Stimulated activated naive B cell treated with anti-CD40 and anti-IgM and Interleukin-4, amounts not matched to agents 10 μg/mL and 1 μg/mL and 100 μg/mL, for 72 hours (primary cell): ENCODE measurements at regions not wholly inside any gene's neighbourhood (a gene's known extent, or its start where the extent isn't known, plus 50 kb on each side); places are given as distances from the start of the nearest gene placed in this dataset.

Source experiments
- ATAC-seq, 2 donors: fragments of 150-1000 bp; cut with Tn5 transposase; replicated peaks; 2 replicates each; pipeline ENCODE4 v1.10.0; 2021; ENCODE audit warnings: moderate library complexity in 1 of 2
- DNase-seq: peaks from one replicate; pipeline ENCODE4 v3.0.0; 2021
- H3K27ac Mint-ChIP-seq: one replicate; pipeline ENCODE4 v1.8.0; 2022; ENCODE audit warnings: mild to moderate bottlenecking, mixed read lengths
- H3K27me3 Mint-ChIP-seq, 2 donors: one replicate each; pipeline ENCODE4 v1.8.0; 2022; ENCODE audit warnings: mixed read lengths in 2 of 2
- H3K36me3 Mint-ChIP-seq, 2 donors: one replicate each; pipeline ENCODE4 v1.8.0; 2022; ENCODE audit warnings: mixed read lengths in 2 of 2, mild to moderate bottlenecking in 1 of 2
- H3K4me1 Mint-ChIP-seq, 2 donors: one replicate each; pipeline ENCODE4 v1.8.0; 2022; ENCODE audit warnings: mixed read lengths in 2 of 2, mild to moderate bottlenecking in 1 of 2
- H3K4me3 Mint-ChIP-seq, 2 donors: one replicate each; pipeline ENCODE4 v1.8.0; 2022; ENCODE audit warnings: mild to moderate bottlenecking in 2 of 2, mixed read lengths in 2 of 2, moderate library complexity in 1 of 2
- H3K9me3 Mint-ChIP-seq, 2 donors: one replicate each; pipeline ENCODE4 v1.8.0; 2022; ENCODE audit warnings: mixed read lengths in 2 of 2, mild to moderate bottlenecking in 1 of 2

GRCh38 chr1:9179463-9180110, 50.7 kb upstream of the GPR157 start:
- H3K9me3 Mint-ChIP-seq: peaks cover 3 to 5% of the 10 kb centered on the region in 2 donors
- H3K27ac Mint-ChIP-seq: no peak overlapping the region
- H3K4me3 Mint-ChIP-seq: no peak overlapping the region
- H3K27me3 Mint-ChIP-seq: peaks cover 34 to 53% of the 10 kb centered on the region in 2 donors
- DNase-seq (no peak), ATAC-seq (no peak)
- peaks cover 9 to 13% of the 10 kb centered on the region in 2 donors for H3K4me1 Mint-ChIP-seq
- no peaks in the 10 kb centered on the region for H3K36me3 Mint-ChIP-seq

- H3K36me3 Mint-ChIP-seq: no peaks in the 10 kb centered on the region
- peaks cover 28 to 53% of the 10 kb centered on the region in 2 donors for H3K27me3 Mint-ChIP-seq
Measured at GRCh38 chr1:9180111-9180819, 51.4 kb upstream of the GPR157 start.

GRCh38 chr1:9181176-9181906, 52.4 kb upstream of the GPR157 start:
- Mint-ChIP-seq H3K4me3 (peak overlapping the region; percentile 82 to 84), H3K4me1 (peaks cover 9 to 13% of the 10 kb centered on the region in 2 donors), H3K27me3 (peaks cover 26 to 50% of the 10 kb centered on the region in 2 donors), H3K36me3 (no peaks in the 10 kb centered on the region), H3K27ac (peak overlapping the region; percentile 80), H3K9me3 (no peaks in the 10 kb centered on the region)
- DNase-seq (peak; percentile 48), ATAC-seq (peak; percentile 69 to 72)

More at GRCh38 chr1:9180111-9180819, 51.4 kb upstream of the GPR157 start:
- no peak overlapping the region for H3K27ac Mint-ChIP-seq
- DNase-seq (no peak), ATAC-seq (no peak)
- peaks cover 9 to 13% of the 10 kb centered on the region in 2 donors for H3K4me1 Mint-ChIP-seq
- H3K4me3 Mint-ChIP-seq: no peak overlapping the region
- no peaks in the 10 kb centered on the region for H3K9me3 Mint-ChIP-seq

- ATAC-seq (peak; percentile 50 to 60), DNase-seq (no peak)
- Mint-ChIP-seq H3K4me1 (peaks cover 9 to 13% of the 10 kb centered on the region in 2 donors), H3K36me3 (no peaks in the 10 kb centered on the region), H3K27ac (peak overlapping the region; percentile 80), H3K27me3 (peaks cover 26 to 50% of the 10 kb centered on the region in 2 donors), H3K9me3 (no peaks in the 10 kb centered on the region), H3K4me3 (peak overlapping the region; percentile 82 to 84)
Measured at GRCh38 chr1:9181990-9182783, 52.4 kb upstream of the H6PD start.

GRCh38 chr1:9182784-9183257, 51.8 kb upstream of the H6PD start:
- no peak for DNase-seq

GRCh38 chr1:9183441-9183840, 51.1 kb upstream of the H6PD start:
- DNase-seq: no peak
- H3K27me3 Mint-ChIP-seq: peaks cover 26 to 52% of the 10 kb centered on the region in 2 donors
- no peak for ATAC-seq
- no peaks in the 10 kb centered on the region for H3K9me3 Mint-ChIP-seq
- H3K27ac Mint-ChIP-seq: no peak overlapping the region
- peaks cover 12 to 13% of the 10 kb centered on the region in 2 donors for H3K4me1 Mint-ChIP-seq
- H3K36me3 Mint-ChIP-seq: no peaks in the 10 kb centered on the region
- H3K4me3 Mint-ChIP-seq: peak overlapping the region; percentile 57 to 84

More at GRCh38 chr1:9182784-9183257, 51.8 kb upstream of the H6PD start:
- Mint-ChIP-seq H3K36me3 (no peaks in the 10 kb centered on the region), H3K4me3 (peak overlapping the region; percentile 81 to 84), H3K27ac (no peak overlapping the region), H3K27me3 (peaks cover 26 to 50% of the 10 kb centered on the region in 2 donors), H3K4me1 (peaks cover 12 to 13% of the 10 kb centered on the region in 2 donors), H3K9me3 (no peaks in the 10 kb centered on the region)
- peak; percentile 5 to 13 for ATAC-seq

GRCh38 chr1:9183898-9184297, 50.7 kb upstream of the H6PD start:
- no peak overlapping the region for H3K4me3 Mint-ChIP-seq
- H3K27me3 Mint-ChIP-seq: peaks cover 26 to 57% of the 10 kb centered on the region in 2 donors
- no peaks in the 10 kb centered on the region for H3K36me3 Mint-ChIP-seq
- DNase-seq (no peak), ATAC-seq (no peak)
- no peak overlapping the region for H3K27ac Mint-ChIP-seq
- H3K4me1 Mint-ChIP-seq: peaks cover 12 to 13% of the 10 kb centered on the region in 2 donors
- no peaks in the 10 kb centered on the region for H3K9me3 Mint-ChIP-seq

- Mint-ChIP-seq H3K36me3 (no peaks in the 10 kb centered on the region), H3K27me3 (peaks cover 28 to 59% of the 10 kb centered on the region in 2 donors), H3K4me3 (no peak overlapping the region), H3K4me1 (peaks cover 12 to 13% of the 10 kb centered on the region in 2 donors), H3K27ac (no peak overlapping the region), H3K9me3 (no peaks in the 10 kb centered on the region)
- ATAC-seq (no peak), DNase-seq (no peak)
Measured at GRCh38 chr1:9184749-9185148, 49.8 kb upstream of the H6PD start.
